ENCODE measurements at regions not wholly inside any gene's neighbourhood (a gene's known extent, or its start where the extent isn't known, plus 50 kb on each side); places are given as distances from the start of the nearest gene placed in this dataset.

DNA sequence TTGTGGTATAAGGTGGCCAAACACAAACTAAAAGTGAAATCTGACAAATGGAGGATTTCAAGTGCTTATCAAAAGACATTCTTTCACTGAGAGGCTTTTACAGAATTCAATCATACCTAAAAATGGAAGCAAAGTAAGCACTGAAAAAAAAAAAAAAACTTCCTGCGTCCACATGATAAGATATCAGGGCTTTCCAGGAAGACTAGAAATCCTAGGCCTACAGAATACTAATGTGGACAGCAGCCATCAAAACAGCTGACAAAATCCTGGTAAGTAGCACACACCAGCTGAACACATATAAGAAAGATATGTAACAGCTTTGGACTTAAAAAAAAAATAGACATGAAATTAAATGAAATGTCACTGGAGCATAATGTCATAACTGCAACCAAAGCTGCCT is 178.2 kb downstream of the SUCLG1 start:
- TF ChIP-seq, protein P1, sequence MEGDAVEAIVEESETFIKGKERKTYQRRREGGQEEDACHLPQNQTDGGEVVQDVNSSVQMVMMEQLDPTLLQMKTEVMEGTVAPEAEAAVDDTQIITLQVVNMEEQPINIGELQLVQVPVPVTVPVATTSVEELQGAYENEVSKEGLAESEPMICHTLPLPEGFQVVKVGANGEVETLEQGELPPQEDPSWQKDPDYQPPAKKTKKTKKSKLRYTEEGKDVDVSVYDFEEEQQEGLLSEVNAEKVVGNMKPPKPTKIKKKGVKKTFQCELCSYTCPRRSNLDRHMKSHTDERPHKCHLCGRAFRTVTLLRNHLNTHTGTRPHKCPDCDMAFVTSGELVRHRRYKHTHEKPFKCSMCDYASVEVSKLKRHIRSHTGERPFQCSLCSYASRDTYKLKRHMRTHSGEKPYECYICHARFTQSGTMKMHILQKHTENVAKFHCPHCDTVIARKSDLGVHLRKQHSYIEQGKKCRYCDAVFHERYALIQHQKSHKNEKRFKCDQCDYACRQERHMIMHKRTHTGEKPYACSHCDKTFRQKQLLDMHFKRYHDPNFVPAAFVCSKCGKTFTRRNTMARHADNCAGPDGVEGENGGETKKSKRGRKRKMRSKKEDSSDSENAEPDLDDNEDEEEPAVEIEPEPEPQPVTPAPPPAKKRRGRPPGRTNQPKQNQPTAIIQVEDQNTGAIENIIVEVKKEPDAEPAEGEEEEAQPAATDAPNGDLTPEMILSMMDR (conservative IDR thresholded peaks at IDR 0.05): no peak
- no peak for DNase-seq (ENCODE audit: extremely low spot score, unreplicated experiment)
- Mint-ChIP-seq H3K27me3 (no peaks in the 10 kb centered on the region), H3K4me3 (no peak overlapping the region), H3K36me3 (no peaks in the 10 kb centered on the region), H3K9me3 (no peaks in the 10 kb centered on the region), H3K4me1 (ENCODE audit: unreplicated experiment) (no peaks in the 10 kb centered on the region), H3K27ac (no peak overlapping the region)

DNA sequence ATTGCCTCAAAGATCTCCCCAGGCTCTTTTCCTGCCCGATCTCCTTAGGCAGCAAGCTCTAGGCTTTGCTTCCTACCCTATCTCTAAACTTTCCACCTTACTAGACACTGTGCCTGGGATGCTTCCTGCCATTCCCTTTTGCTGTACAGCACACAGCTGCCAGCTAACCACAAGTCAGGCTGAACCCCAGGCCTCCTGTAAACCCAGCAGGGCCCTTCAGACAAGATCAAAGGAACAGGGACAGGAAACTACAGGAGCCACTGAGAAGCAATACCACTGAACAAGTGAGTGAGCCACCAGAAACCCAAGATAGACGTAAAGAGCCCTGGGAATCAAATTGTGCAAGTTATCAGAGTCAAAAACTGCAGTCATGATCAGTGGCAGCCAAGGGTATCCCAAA is 180.7 kb downstream of the SUCLG1 start:
- Mint-ChIP-seq H3K36me3 (no peaks in the 10 kb centered on the region), H3K27ac (no peak overlapping the region), H3K4me3 (no peak overlapping the region), H3K9me3 (no peaks in the 10 kb centered on the region), H3K27me3 (peaks cover 6% of the 10 kb centered on the region), H3K4me1 (ENCODE audit: unreplicated experiment) (no peaks in the 10 kb centered on the region)
- DNase-seq (ENCODE audit: extremely low spot score, unreplicated experiment): no peak
- TF ChIP-seq, protein P1 (conservative IDR thresholded peaks at IDR 0.05): no peak

DNA sequence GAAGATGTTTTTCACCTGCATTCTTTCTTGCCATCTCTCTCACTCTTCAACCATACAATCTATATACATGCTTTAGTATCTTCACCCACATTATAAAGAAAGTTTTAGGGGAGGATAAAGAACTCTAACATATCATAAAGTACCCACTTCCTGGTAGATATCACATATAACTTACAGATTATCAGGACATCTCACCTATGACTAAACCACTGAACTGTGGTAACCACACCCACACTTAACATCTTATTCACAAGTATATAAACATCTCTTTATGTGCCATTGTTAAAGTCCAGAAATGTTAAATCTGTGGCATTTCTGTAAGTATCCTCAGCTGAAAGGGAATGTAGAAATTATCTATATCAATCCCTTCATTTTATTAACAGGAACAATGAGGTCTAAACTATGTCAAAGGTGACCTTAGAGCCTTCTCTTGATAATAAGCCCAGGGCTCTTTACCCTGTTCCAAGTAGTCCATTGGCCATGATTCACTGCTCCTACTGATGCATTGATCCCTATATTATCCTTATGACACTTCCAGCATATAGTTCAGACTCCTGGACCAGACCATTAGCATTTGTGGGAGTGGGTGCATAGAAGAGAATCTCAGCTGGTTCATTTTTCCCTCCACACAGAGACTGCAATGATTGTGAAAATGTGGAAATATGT is 182.4 kb downstream of the SUCLG1 start:
- Mint-ChIP-seq H3K4me1 (ENCODE audit: unreplicated experiment) (no peaks in the 10 kb centered on the region), H3K27ac (no peak overlapping the region)
- TF ChIP-seq, protein P1 (conservative IDR thresholded peaks at IDR 0.05): no peak

DNA sequence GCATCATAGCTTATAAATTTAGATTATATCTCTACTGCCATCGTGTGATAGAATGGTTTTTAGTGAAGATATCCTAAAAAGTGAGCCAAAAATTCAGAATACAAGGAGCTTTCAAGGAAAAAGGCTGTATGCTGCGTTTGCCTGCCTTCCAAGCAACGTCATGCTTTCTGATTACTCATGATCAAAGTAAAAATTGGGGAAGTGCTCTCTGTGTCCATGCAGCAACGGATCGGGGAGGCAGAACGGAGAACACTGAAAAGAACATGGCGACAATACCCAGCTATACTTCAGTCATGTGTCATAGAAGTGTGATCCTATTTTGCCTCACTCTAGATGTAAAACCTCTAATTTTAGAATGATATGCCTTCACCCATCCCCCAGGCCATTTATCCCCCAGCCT is 185.7 kb downstream of the SUCLG1 start:
- TF ChIP-seq, protein P1 (conservative IDR thresholded peaks at IDR 0.05): no peak
- Mint-ChIP-seq H3K36me3 (no peaks in the 10 kb centered on the region), H3K4me3 (no peak overlapping the region), H3K27ac (no peak overlapping the region), H3K4me1 (ENCODE audit: unreplicated experiment) (no peaks in the 10 kb centered on the region), H3K9me3 (no peaks in the 10 kb centered on the region), H3K27me3 (peaks cover 6% of the 10 kb centered on the region)
- DNase-seq (ENCODE audit: extremely low spot score, unreplicated experiment): no peak

More for the DNA sequence above, 182.4 kb downstream of the SUCLG1 start:
- Mint-ChIP-seq H3K9me3 (no peaks in the 10 kb centered on the region), H3K36me3 (no peaks in the 10 kb centered on the region), H3K4me3 (no peak overlapping the region), H3K27me3 (peaks cover 6% of the 10 kb centered on the region)
- no peak for DNase-seq (ENCODE audit: extremely low spot score, unreplicated experiment)

DNA sequence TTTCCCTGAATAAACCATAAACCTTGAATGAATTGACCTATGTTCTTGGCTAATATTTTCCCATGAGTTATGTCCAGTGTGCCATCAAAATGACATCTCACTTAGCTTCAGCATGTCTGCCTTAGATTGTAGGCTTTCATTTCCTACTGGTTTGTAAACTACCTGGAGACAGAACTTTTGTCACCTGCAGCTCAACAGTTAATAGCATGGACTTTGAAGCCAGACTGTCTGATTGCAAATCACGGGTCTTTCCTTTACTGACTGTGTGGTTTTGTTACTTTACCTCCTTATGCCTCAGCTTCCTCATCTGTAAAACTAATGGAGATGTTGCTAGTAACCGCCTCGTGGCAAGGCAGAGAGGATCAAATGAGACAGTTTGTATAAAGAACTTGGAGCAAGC is 187.1 kb downstream of the SUCLG1 start:
- Mint-ChIP-seq H3K36me3 (no peaks in the 10 kb centered on the region), H3K4me1 (ENCODE audit: unreplicated experiment) (no peaks in the 10 kb centered on the region), H3K27me3 (peaks cover 6% of the 10 kb centered on the region), H3K4me3 (no peak overlapping the region), H3K27ac (no peak overlapping the region), H3K9me3 (no peaks in the 10 kb centered on the region)
- TF ChIP-seq, protein P1 (conservative IDR thresholded peaks at IDR 0.05): no peak
- DNase-seq (ENCODE audit: extremely low spot score, unreplicated experiment): no peak
